ENCODE measurements at regions not wholly inside any gene's neighbourhood (a gene's known extent, or its start where the extent isn't known, plus 50 kb on each side); places are given as distances from the start of the nearest gene placed in this dataset.
A peak's percentile ranks its signal among the peaks of the same experiment; 100 is the strongest.

- TF ChIP-seq CTCF (IDR thresholded peaks at IDR 0.05; ENCODE audit: low read depth, low read length, missing control alignments): no peak
- no peak for DNase-seq (ENCODE audit: low read depth)
- no peak overlapping the region for H3K4me3 ChIP-seq (ENCODE audit: low read depth, low read length)
These were observed 312.5 kb downstream of the MAF start for GRCh38 chr16:79288066-79288465.

DNA sequence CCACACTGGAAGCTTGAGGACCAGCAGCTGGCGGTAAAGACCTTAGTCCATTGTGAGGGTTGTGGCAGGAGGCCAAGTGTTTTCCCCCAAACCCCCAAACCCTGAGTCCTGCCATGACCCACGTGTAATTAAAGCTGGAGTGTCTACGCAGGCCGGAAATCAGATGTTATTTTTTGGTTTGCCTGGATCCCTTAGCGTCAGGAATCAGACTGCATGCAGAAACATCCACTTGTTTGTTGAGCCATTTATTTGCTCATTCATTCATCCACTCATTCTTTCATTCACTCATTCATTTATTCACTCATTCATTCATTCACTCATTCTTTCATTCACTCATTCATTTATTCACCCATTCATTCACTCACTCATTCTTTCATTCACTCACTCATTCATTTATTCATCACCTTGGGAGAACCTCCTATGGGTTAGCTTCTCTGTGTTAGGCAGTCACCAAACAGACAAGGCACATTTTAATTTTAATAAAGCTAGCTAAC, 313.1 kb downstream of the MAF start:
- no peak for DNase-seq (ENCODE audit: low read depth)
- H3K4me3 ChIP-seq (ENCODE audit: low read depth, low read length): no peak overlapping the region
- no peak for TF ChIP-seq CTCF (IDR thresholded peaks at IDR 0.05; ENCODE audit: low read depth, low read length, missing control alignments)

DNA sequence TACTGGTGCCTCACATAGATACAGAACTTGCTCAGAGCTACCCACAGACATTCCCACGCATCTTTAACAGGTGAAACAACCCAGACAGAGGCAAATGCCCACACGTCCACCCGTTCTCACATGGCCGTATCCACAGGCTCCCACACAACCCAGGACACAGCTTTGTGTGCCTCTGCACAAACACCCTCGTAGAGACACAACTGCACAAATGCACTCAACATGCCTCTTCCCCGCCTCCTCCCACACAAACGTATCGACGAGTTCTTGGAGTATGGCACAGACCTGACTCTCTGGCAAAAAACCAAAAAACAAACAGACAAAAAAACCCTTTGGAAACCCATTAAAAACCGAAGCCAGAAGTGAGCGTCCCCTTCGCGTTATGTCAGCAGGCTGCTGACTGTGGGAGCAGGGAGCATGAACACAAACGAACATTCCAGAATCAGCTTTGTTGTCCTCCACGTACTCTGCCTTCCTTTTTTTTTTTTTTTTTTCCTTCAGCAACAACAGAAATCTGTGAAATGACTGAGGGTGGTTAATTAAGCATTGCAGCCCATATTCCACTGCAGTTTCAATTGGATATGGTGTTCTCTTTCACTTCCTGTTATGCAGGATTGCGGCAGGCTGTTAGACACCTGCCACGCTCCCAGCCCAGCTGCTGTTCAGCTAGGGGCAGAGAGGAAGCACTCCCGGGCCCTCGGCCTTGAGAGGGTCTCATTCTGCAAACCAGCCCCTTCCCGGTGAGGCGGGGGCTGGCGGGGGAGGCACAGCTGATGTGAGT, 313.7 kb downstream of the MAF start:
- DNase-seq (ENCODE audit: low read depth): peak; percentile 53
- H3K4me3 ChIP-seq (ENCODE audit: low read depth, low read length): no peak overlapping the region
- TF ChIP-seq CTCF (IDR thresholded peaks at IDR 0.05; ENCODE audit: low read depth, low read length, missing control alignments): no peak

DNA sequence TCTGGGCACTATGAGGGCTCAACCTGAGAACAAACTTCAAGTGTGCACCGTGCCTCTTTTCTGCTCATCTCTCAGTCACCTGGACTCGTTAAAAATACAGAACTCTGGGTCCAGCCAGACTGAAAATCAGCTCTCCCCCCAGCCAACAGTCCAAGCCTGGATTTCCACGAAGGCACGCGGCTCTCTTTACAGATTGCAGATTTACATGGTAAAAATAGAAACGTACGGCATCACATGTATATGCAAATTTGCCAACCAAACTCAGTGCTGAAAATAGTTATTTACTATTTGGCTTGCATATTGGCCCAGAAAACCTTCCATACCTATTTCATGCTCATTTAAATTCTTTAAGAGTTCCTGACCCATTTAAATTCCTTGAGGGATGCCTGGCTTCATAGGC, 315.8 kb downstream of the MAF start:
- TF ChIP-seq CTCF (IDR thresholded peaks at IDR 0.05; ENCODE audit: low read depth, low read length, missing control alignments): no peak
- H3K4me3 ChIP-seq (ENCODE audit: low read depth, low read length): no peak overlapping the region
- DNase-seq (ENCODE audit: low read depth): no peak

DNA sequence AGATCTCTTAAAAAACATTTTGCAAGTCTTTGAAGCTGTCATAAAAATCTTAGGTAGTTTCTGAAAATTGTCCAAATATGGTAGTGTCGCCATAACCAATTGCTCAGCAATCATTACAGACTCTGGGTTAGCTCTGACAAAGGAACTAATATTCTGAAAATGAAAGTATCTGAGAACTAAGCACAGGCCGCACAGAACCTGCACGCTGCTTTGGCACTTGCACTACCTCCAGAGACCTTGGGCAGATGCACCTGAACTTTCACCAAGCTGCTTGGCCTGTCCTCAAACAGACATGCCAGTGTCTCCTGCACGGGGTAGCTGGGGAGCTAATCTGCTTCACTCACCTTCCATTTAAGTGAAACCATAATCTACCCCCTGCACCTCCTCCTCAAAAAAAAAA, 317.0 kb downstream of the MAF start:
- peak; percentile 55 for DNase-seq (ENCODE audit: low read depth)
- no peak for TF ChIP-seq CTCF (IDR thresholded peaks at IDR 0.05; ENCODE audit: low read depth, low read length, missing control alignments)
- no peak overlapping the region for H3K4me3 ChIP-seq (ENCODE audit: low read depth, low read length)

DNA sequence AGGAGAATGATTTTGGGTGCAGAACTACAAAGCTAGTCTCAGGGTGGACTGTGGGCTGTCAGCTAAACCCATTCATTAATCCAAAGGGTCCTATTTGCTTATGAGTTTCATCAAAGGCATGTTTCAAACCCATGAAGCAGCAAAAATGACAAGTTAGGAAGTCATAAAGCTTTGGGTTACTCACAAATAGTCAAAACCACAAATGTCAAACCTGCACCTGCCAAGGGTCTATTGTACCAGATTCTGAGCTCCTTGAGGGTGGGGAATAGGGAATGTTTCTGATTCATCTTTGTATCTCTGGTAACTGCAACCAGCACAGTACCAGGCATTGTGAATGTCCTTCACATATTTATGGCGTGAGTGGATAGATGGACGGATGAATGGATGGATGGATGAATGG, 317.7 kb downstream of the MAF start:
- no peak for TF ChIP-seq CTCF (IDR thresholded peaks at IDR 0.05; ENCODE audit: low read depth, low read length, missing control alignments)

GRCh38 chr16:79278506-79278905, 322.0 kb downstream of the MAF start:
- no peak overlapping the region for H3K4me3 ChIP-seq (ENCODE audit: low read depth, low read length)
- TF ChIP-seq CTCF (IDR thresholded peaks at IDR 0.05; ENCODE audit: low read depth, low read length, missing control alignments): no peak
- DNase-seq (ENCODE audit: low read depth): peak; percentile 79

More for the DNA sequence above, 317.7 kb downstream of the MAF start:
- no peak for DNase-seq (ENCODE audit: low read depth)
- H3K4me3 ChIP-seq (ENCODE audit: low read depth, low read length): no peak overlapping the region

All from GM12864 (cell line).